Endothelial cell of umbilical vein (primary cell): ENCODE measurements at regions not wholly inside any gene's neighbourhood (a gene's known extent, or its start where the extent isn't known, plus 50 kb on each side); places are given as distances from the start of the nearest gene placed in this dataset.

ENCODE experiments used
- BruUV-seq: library from RNA; stranded (reverse); fragments of 400-500 nt; replicated peaks from 2 replicates; lab custom pipeline; 2021; lab: Mats Ljungman, UMichigan
- CTCF ChIA-PET: fragments of 300-600, 350-600 bp; sonication (Branson Sonifier 250); formaldehyde crosslinking; loops from one replicate; lab custom pipeline; 2021; ENCODE audit warnings: antibody characterized with exemption, inconsistent platforms; lab: Charles Lee
- POLR2A ChIA-PET: fragments of 300-600, 350-600 bp; sonication (Branson Sonifier 250); formaldehyde crosslinking; loops from one replicate; lab custom pipeline; 2021; ENCODE audit warnings: antibody characterized with exemption, inconsistent platforms; lab: Charles Lee
- DNase-seq: peaks from one replicate; pipeline ENCODE4 v3.0.0-alpha.2; 2011; ENCODE audit warnings: low read depth, low spot score
- FAIRE-seq: peaks from 2 replicates; lab custom pipeline; 2011; peaks lifted over from hg19 to GRCh38; lab: Jason Lieb, UNC
- H2AFZ ChIP-seq: 2 replicates; pipeline ENCODE4 v1.6.0; 2012; ENCODE audit warnings: low read depth, low read length, control low read depth, inconsistent platforms
- H3K27ac ChIP-seq: 2 replicates; pipeline ENCODE4 v1.5.1; 2011; ENCODE audit warnings: low read depth, mild to moderate bottlenecking, control low read depth, low read length, moderate library complexity; ENCODE audit not compliant: insufficient read depth
- H3K27me3 ChIP-seq, 2 experiments: 2 replicates each; pipeline versions ENCODE4 v1.6.0 to v1.6.1; 2011; ENCODE audit warnings: low read length in 2 of 2, mixed read lengths in 1 of 2; ENCODE audit not compliant: control insufficient read depth in 2 of 2, insufficient read depth in 2 of 2
- H3K36me3 ChIP-seq, 2 experiments: 2 replicates in 1 of 2; 3 replicates in 1 of 2; pipeline ENCODE4 v1.5.1; 2011; ENCODE audit warnings: low read length in 2 of 2, mild to moderate bottlenecking in 1 of 2, moderate library complexity in 1 of 2; ENCODE audit not compliant: control insufficient read depth in 2 of 2, insufficient read depth in 2 of 2; ENCODE audit errors: extremely low read depth in 1 of 2
- H3K4me1 ChIP-seq: 3 replicates; pipeline ENCODE4 v1.5.1; 2011; ENCODE audit warnings: mild to moderate bottlenecking, low read length; ENCODE audit not compliant: control insufficient read depth, insufficient read depth; ENCODE audit errors: extremely low read depth
- H3K4me2 ChIP-seq: 2 replicates; pipeline ENCODE4 v1.6.1; 2011; ENCODE audit warnings: low read length, control low read depth, mixed read lengths; ENCODE audit not compliant: insufficient read depth
- H3K4me3 ChIP-seq, 3 experiments: fragments of 200-600 bp in 1 of 3; sonication (generic), shearing (Covaris generic) in 1 of 3; replicated peaks in 1 of 3; 2 replicates each; pipeline ENCODE4 v1.5.1; 2011 to 2016; ENCODE audit warnings: control low read depth in 3 of 3, low read length in 3 of 3, mild to moderate bottlenecking in 2 of 3, inconsistent platforms in 1 of 3, low read depth in 1 of 3, moderate library complexity in 1 of 3; ENCODE audit not compliant: insufficient read depth in 1 of 3
- H3K79me2 ChIP-seq: 2 replicates; pipeline ENCODE4 v1.6.0; 2012; ENCODE audit warnings: low read length, inconsistent platforms; ENCODE audit not compliant: control insufficient read depth, insufficient read depth
- H3K9ac ChIP-seq: replicated peaks from 2 replicates; pipeline ENCODE3; 2011; ENCODE audit warnings: low read length, control low read depth; ENCODE audit not compliant: insufficient read depth; ENCODE audit errors: extremely low read depth
- H3K9me1 ChIP-seq: replicated peaks from 3 replicates; pipeline ENCODE4 v1.6.0; 2011; ENCODE audit warnings: mild to moderate bottlenecking, low read length; ENCODE audit not compliant: control insufficient read depth, insufficient read depth; ENCODE audit errors: extremely low read depth
- H3K9me3 ChIP-seq: replicated peaks from 2 replicates; pipeline ENCODE4 v1.5.1; 2012; ENCODE audit warnings: low read length, inconsistent platforms; ENCODE audit not compliant: control insufficient read depth, insufficient read depth
- H4K20me1 ChIP-seq: replicated peaks from 2 replicates; pipeline ENCODE3; 2011; ENCODE audit warnings: mild to moderate bottlenecking, low read length; ENCODE audit not compliant: control insufficient read depth, insufficient read depth; ENCODE audit errors: extremely low read depth
- EZH2 ChIP-seq: IDR thresholded peaks from 2 replicates; pipeline ENCODE4 v1.6.1; 2012; ENCODE audit warnings: borderline replicate concordance, low read depth, mild to moderate bottlenecking, moderate library complexity, low read length, inconsistent platforms; ENCODE audit not compliant: severe bottlenecking
- FOS ChIP-seq: IDR thresholded peaks from 2 replicates; pipeline ENCODE4 v1.6.1; 2011; ENCODE audit warnings: mild to moderate bottlenecking, low read length, moderate library complexity, borderline replicate concordance; ENCODE audit not compliant: insufficient read depth
- GATA2 ChIP-seq: IDR thresholded peaks from 2 replicates; pipeline ENCODE4 v1.7.0; 2011; ENCODE audit warnings: low read depth, mild to moderate bottlenecking, moderate library complexity, mixed read lengths, low read length; ENCODE audit not compliant: insufficient read length, insufficient read depth
- MYC ChIP-seq: IDR thresholded peaks from one replicate; pipeline ENCODE4 v1.6.1; 2011; ENCODE audit warnings: mild to moderate bottlenecking, low read depth, low read length
- POLR2A ChIP-seq: IDR thresholded peaks from 2 replicates; pipeline ENCODE4 v1.6.1; 2012; ENCODE audit warnings: low read depth, mild to moderate bottlenecking, control low read depth, low read length
- dilution Hi-C: fragments of 300-500 bp; cut with MboI; formaldehyde crosslinking; loops from one replicate; pipeline ENCODE4 v1.15.0; 2019; ENCODE audit warnings: low sequenced_read_pairs; ENCODE audit not compliant: extremely low pct_ligation_motif_present
- intact Hi-C: fragments of 100-400 bp; cut with micrococcal nuclease; formaldehyde crosslinking; loops from one replicate; pipeline ENCODE4 v1.10.0; 2022
- TF ChIP-seq, protein P1 (sequence below): IDR thresholded peaks from 2 replicates; pipeline ENCODE4 v1.6.1; 2011; ENCODE audit not compliant: insufficient read depth, insufficient read length
- TF ChIP-seq, protein P2 (sequence below), 2 donors: IDR thresholded peaks; 1 replicate in 1 of 2; 2 replicates in 1 of 2; pipeline ENCODE4 v1.5.1; 2011; ENCODE audit warnings: low read length in 2 of 2, mild to moderate bottlenecking in 2 of 2, moderate library complexity in 2 of 2, control low read depth in 1 of 2, inconsistent platforms in 1 of 2, low read depth in 1 of 2; ENCODE audit not compliant: insufficient read depth in 1 of 2; ENCODE audit errors: extremely low read depth in 1 of 2

DNA sequence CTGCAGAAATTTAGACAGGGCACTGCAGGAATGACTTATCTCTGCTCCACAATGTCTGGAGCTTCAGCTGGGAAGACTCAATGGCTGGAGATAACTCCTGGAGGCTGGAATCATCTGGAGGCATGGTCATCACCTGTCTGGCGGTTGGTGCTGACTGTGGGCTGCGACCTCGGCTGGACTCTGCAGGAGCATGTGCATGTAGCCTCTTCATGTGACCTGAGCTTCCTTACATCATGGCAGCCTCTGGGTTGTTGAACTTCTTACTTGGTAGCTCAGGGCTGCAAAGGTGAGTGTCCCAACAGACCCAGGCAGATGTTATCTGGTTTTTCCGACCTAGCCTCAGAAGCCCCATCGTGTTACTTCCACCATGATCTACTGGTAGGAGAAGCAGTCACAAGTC is 188.2 kb upstream of the RPL38 start:
- POLR2A ChIA-PET = no interaction called here
- Histone ChIP-seq H3K79me2 (no peaks in the 10 kb centered on the region), H3K27me3 (no peaks in the 10 kb centered on the region), H4K20me1 (no peaks in the 10 kb centered on the region), H3K9ac (no peak overlapping the region), H3K36me3 (no peaks in the 10 kb centered on the region), H2AFZ (no peak overlapping the region), H3K9me3 (no peaks in the 10 kb centered on the region), H3K9me1 (no peaks in the 10 kb centered on the region), H3K27ac (no peak overlapping the region), H3K4me2 (no peak overlapping the region), H3K4me1 (no peaks in the 10 kb centered on the region), H3K4me3 (no peak overlapping the region)
- FAIRE-seq (no peak), DNase-seq (no peak)
- TF ChIP-seq GATA2 = no peak
- no peak for TF ChIP-seq MYC
- TF ChIP-seq POLR2A = no peak
- no peak for TF ChIP-seq FOS
- TF ChIP-seq, protein P1, sequence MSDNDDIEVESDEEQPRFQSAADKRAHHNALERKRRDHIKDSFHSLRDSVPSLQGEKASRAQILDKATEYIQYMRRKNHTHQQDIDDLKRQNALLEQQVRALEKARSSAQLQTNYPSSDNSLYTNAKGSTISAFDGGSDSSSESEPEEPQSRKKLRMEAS = no peak
- no peak for TF ChIP-seq EZH2
- TF ChIP-seq, protein P2, sequence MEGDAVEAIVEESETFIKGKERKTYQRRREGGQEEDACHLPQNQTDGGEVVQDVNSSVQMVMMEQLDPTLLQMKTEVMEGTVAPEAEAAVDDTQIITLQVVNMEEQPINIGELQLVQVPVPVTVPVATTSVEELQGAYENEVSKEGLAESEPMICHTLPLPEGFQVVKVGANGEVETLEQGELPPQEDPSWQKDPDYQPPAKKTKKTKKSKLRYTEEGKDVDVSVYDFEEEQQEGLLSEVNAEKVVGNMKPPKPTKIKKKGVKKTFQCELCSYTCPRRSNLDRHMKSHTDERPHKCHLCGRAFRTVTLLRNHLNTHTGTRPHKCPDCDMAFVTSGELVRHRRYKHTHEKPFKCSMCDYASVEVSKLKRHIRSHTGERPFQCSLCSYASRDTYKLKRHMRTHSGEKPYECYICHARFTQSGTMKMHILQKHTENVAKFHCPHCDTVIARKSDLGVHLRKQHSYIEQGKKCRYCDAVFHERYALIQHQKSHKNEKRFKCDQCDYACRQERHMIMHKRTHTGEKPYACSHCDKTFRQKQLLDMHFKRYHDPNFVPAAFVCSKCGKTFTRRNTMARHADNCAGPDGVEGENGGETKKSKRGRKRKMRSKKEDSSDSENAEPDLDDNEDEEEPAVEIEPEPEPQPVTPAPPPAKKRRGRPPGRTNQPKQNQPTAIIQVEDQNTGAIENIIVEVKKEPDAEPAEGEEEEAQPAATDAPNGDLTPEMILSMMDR (IDR thresholded peaks at IDR 0.05; ENCODE audit: extremely low read depth in 1 of 2, insufficient read depth in 1 of 2, low read depth in 1 of 2, low read length in 2 of 2) = no peak
- BruUV-seq = no TSS peak
- dilution Hi-C loops = no loop called here
- intact Hi-C loops = no loop called here
- CTCF ChIA-PET = no interaction called here
